Testis (tissue), 2 donors: ENCODE measurements at regions not wholly inside any gene's neighbourhood (a gene's known extent, or its start where the extent isn't known, plus 50 kb on each side); places are given as distances from the start of the nearest gene placed in this dataset.

Experiments used
- CTCF ChIP-seq, 3 experiments: fragments of 450-650 bp in 2 of 3; fragments of 200-600 bp in 1 of 3; sonication (generic) in 1 of 3; IDR thresholded peaks; one replicate each; pipeline ENCODE4 v1.5.1; 2016 to 2019; ENCODE audit warnings: antibody characterized with exemption in 3 of 3, mild to moderate bottlenecking in 2 of 3, moderate library complexity in 1 of 3
- POLR2A ChIP-seq: fragments of 450-650 bp; IDR thresholded peaks from one replicate; pipeline ENCODE4 v1.6.1; 2017; ENCODE audit warnings: antibody characterized with exemption, mild to moderate bottlenecking, moderate library complexity

- TF ChIP-seq CTCF (IDR thresholded peaks at IDR 0.05) (no peak), POLR2A (no peak)
These were observed 148.4 kb downstream of the TEX36 start for GRCh38 chr10:125534515-125534914.
